DOHH2 (cell line): ENCODE measurements at regions not wholly inside any gene's neighbourhood (a gene's known extent, or its start where the extent isn't known, plus 50 kb on each side); places are given as distances from the start of the nearest gene placed in this dataset.

Source experiments
- EZH2phosphoT487 ChIP-seq: fragments of 200-600 bp; sonication (generic); IDR thresholded peaks from 2 replicates; pipeline ENCODE4 v1.6.1; 2017; ENCODE audit warnings: borderline replicate concordance, mild to moderate bottlenecking, antibody characterized with exemption, low read length, moderate library complexity, mixed read lengths
- TF ChIP-seq, protein P1 (sequence below): fragments of 200-600 bp; sonication (generic); IDR thresholded peaks from one replicate; pipeline ENCODE4 v1.5.1; 2014; ENCODE audit warnings: antibody characterized with exemption, mild to moderate bottlenecking, low read depth, low read length; ENCODE audit not compliant: poor library complexity, severe bottlenecking

DNA sequence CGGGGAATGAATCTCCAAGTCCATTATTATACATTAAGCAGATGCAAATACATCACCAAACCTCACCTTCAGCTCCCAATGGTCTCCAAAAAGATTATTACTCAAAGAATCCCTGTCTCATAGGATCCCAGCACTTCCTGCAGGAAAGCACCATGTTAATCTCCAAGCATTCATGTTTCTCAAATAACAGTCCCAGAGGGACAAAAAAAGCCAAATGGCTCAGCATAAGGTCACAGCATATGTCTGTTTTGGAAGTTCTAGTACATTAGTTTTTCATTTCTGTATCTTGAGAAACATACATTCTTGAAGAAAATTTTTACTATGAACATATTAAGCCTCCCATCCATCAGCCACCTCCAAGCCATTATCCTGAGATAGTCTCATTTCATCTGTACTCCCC, 103.3 kb downstream of the METTL4 start:
- TF ChIP-seq, protein P1, sequence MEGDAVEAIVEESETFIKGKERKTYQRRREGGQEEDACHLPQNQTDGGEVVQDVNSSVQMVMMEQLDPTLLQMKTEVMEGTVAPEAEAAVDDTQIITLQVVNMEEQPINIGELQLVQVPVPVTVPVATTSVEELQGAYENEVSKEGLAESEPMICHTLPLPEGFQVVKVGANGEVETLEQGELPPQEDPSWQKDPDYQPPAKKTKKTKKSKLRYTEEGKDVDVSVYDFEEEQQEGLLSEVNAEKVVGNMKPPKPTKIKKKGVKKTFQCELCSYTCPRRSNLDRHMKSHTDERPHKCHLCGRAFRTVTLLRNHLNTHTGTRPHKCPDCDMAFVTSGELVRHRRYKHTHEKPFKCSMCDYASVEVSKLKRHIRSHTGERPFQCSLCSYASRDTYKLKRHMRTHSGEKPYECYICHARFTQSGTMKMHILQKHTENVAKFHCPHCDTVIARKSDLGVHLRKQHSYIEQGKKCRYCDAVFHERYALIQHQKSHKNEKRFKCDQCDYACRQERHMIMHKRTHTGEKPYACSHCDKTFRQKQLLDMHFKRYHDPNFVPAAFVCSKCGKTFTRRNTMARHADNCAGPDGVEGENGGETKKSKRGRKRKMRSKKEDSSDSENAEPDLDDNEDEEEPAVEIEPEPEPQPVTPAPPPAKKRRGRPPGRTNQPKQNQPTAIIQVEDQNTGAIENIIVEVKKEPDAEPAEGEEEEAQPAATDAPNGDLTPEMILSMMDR = no peak
- no peak for TF ChIP-seq EZH2phosphoT487
